BLaER1 treated with 17β-estradiol and CSF1 and Interleukin-3, amounts not matched to agents 10 nM and 100 nM (cell line): ENCODE measurements at regions not wholly inside any gene's neighbourhood (a gene's known extent, or its start where the extent isn't known, plus 50 kb on each side); places are given as distances from the start of the nearest gene placed in this dataset.

ENCODE experiments used
- H3K27ac ChIP-seq, 11 experiments: shearing (Covaris generic); formaldehyde crosslinking; 2 replicates each; pipeline ENCODE4 v1.8.1; 2022
- H3K27me3 ChIP-seq, 11 experiments: shearing (Covaris generic); formaldehyde crosslinking; 2 replicates each; pipeline ENCODE4 v1.8.1; 2022
- H3K36me3 ChIP-seq, 11 experiments: shearing (Covaris generic); formaldehyde crosslinking; 2 replicates each; pipeline ENCODE4 v1.8.1; 2022
- H3K4me1 ChIP-seq, 10 experiments: shearing (Covaris generic); formaldehyde crosslinking; 2 replicates each; pipeline ENCODE4 v1.8.1; 2022
- H3K4me2 ChIP-seq, 11 experiments: shearing (Covaris generic); formaldehyde crosslinking; 2 replicates each; pipeline ENCODE4 v1.8.1; 2022
- H3K4me3 ChIP-seq, 10 experiments: shearing (Covaris generic); formaldehyde crosslinking; 2 replicates each; pipeline ENCODE4 v1.8.1; 2022
- H3K9ac ChIP-seq, 11 experiments: shearing (Covaris generic); formaldehyde crosslinking; 2 replicates each; pipeline ENCODE4 v1.8.1; 2022
- H3K9me3 ChIP-seq, 11 experiments: shearing (Covaris generic); formaldehyde crosslinking; replicated peaks in 1 of 11; 2 replicates each; pipeline ENCODE4 v1.8.1; 2022
- H4K20me1 ChIP-seq, 11 experiments: shearing (Covaris generic); formaldehyde crosslinking; 2 replicates each; pipeline ENCODE4 v1.8.1; 2022
- Cebpa-rat ChIP-seq, 11 experiments: shearing (Covaris generic); IDR thresholded peaks; 2 replicates each; pipeline ENCODE4 v1.8.1; 2022

DNA sequence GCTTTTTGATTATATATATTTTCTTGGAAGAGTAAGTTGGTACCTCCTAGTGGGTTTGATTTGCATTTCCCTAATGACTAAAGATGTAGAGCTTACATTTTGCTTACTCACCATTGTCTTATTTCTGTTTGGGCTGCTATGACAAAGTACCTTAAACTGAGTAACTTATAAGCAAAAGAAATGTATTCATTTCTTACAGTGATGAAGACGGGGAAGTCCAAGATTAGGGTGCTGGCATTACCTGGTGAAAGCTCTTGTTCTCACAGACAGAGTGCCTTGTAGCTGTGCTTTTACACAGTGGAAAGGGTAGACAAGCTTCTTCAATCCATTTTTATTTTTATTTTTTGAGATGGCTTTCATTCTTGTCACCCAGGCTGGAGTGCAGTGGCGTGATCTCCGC, 229.2 kb upstream of the AGA start:
- TF ChIP-seq Cebpa-rat (IDR thresholded peaks at IDR 0.05): no peak
- Histone ChIP-seq H3K9ac (no peak overlapping the region), H3K27me3 (no peaks in the 10 kb centered on the region), H3K27ac (no peak overlapping the region), H3K4me1 (no peaks in the 10 kb centered on the region), H3K9me3 (no peaks in the 10 kb centered on the region), H3K36me3 (no peaks in the 10 kb centered on the region), H3K4me2 (no peak overlapping the region), H4K20me1 (no peaks in the 10 kb centered on the region), H3K4me3 (no peak overlapping the region)

DNA sequence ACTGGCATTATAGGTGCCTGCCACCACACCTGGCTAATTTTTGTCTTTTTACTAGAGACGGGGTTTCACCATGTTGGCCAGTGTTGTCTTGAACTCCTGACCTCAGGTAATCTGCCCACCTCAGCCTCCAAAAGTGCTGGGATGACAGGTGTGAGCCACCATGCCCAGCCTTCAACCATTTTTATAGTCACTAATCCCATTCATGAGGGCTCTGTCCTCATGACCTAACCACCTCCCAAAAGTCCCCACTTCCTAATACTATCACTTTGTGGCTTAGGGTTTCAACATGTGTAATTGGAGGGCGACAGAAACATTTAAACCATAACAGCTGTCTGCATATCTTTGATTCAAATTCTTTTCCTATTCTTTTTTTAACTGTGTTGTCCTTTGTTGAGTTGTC, 229.6 kb upstream of the AGA start:
- no peaks in the 10 kb centered on the region for H4K20me1 ChIP-seq
- no peak for TF ChIP-seq Cebpa-rat (IDR thresholded peaks at IDR 0.05)
- no peak overlapping the region for H3K4me2 ChIP-seq

GRCh38 chr4:177673985-177674489, 231.8 kb upstream of the AGA start:
- Histone ChIP-seq H4K20me1 (no peaks in the 10 kb centered on the region), H3K9me3 (no peaks in the 10 kb centered on the region), H3K4me1 (no peaks in the 10 kb centered on the region), H3K9ac (no peak overlapping the region), H3K27ac (no peak overlapping the region), H3K4me3 (no peak overlapping the region), H3K27me3 (no peaks in the 10 kb centered on the region), H3K36me3 (no peaks in the 10 kb centered on the region), H3K4me2 (no peak overlapping the region)
- no peak for TF ChIP-seq Cebpa-rat (IDR thresholded peaks at IDR 0.05)

More for the DNA sequence above, 229.6 kb upstream of the AGA start:
- Histone ChIP-seq H3K36me3 (no peaks in the 10 kb centered on the region), H3K27ac (no peak overlapping the region), H3K9me3 (no peaks in the 10 kb centered on the region), H3K9ac (no peak overlapping the region), H3K4me3 (no peak overlapping the region), H3K4me1 (no peaks in the 10 kb centered on the region), H3K27me3 (no peaks in the 10 kb centered on the region)

DNA sequence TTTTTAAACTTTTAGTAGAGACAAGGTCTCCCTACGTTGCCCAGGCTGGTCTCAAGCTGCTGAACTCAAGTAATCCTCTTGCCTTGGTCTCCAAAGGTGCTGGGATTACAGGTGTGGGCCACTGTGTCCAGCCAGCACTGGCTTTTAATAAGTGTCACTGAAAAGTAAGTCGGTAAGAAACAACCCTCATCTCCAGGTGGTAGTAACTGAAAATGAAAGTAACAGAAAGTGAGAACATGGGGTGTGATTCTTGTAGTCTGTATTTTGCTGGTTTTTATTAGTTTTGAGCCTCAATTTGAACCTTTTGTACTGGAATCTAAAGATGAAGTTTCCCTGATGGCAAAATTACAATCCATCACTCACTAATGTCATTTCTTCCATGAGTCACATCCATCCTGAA, 238.1 kb upstream of the AGA start:
- Histone ChIP-seq H4K20me1 (no peaks in the 10 kb centered on the region), H3K9me3 (no peaks in the 10 kb centered on the region), H3K9ac (no peak overlapping the region), H3K4me2 (no peak overlapping the region), H3K4me3 (no peak overlapping the region), H3K4me1 (no peaks in the 10 kb centered on the region), H3K27ac (no peak overlapping the region), H3K36me3 (no peaks in the 10 kb centered on the region), H3K27me3 (no peaks in the 10 kb centered on the region)
- TF ChIP-seq Cebpa-rat (IDR thresholded peaks at IDR 0.05): no peak

- no peak overlapping the region for H3K27ac ChIP-seq
Measured at GRCh38 chr4:177681902-177682301, 239.7 kb upstream of the AGA start.

GRCh38 chr4:177687117-177687516, 244.9 kb upstream of the AGA start:
- Histone ChIP-seq H4K20me1 (no peaks in the 10 kb centered on the region), H3K27me3 (no peaks in the 10 kb centered on the region), H3K36me3 (no peaks in the 10 kb centered on the region), H3K4me1 (no peaks in the 10 kb centered on the region), H3K4me3 (no peak overlapping the region), H3K9me3 (no peaks in the 10 kb centered on the region), H3K9ac (no peak overlapping the region), H3K4me2 (no peak overlapping the region), H3K27ac (no peak overlapping the region)
- no peak for TF ChIP-seq Cebpa-rat (IDR thresholded peaks at IDR 0.05)

More at GRCh38 chr4:177681902-177682301, 239.7 kb upstream of the AGA start:
- Histone ChIP-seq H3K27me3 (no peaks in the 10 kb centered on the region), H3K4me2 (no peak overlapping the region), H3K36me3 (no peaks in the 10 kb centered on the region), H4K20me1 (no peaks in the 10 kb centered on the region), H3K4me1 (no peaks in the 10 kb centered on the region), H3K4me3 (no peak overlapping the region), H3K9me3 (no peaks in the 10 kb centered on the region), H3K9ac (no peak overlapping the region)
- TF ChIP-seq Cebpa-rat (IDR thresholded peaks at IDR 0.05): no peak

DNA sequence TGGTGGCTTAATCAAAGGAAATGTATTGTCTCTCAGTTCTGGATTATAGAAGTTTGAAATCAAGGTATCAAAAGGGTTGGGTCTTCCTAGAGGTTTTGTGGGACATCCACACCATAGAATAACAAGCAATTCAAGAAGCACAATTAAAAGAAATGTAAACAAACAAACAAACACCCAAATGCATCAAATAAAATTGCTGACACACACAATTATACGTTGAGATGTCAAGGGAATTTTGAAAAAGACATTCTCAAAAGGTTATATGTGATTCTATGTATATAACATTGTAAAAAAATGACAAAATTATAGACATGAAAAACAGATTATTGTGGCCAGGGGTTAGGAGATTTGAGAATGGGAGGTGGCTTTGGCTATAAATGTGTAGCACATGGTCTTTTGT, 250.7 kb upstream of the AGA start:
- no peak overlapping the region for H3K9ac ChIP-seq
- no peak overlapping the region for H3K27ac ChIP-seq
- no peak overlapping the region for H3K4me2 ChIP-seq
- no peaks in the 10 kb centered on the region for H3K9me3 ChIP-seq
- H3K4me3 ChIP-seq: no peak overlapping the region
- no peaks in the 10 kb centered on the region for H3K27me3 ChIP-seq
- no peaks in the 10 kb centered on the region for H3K4me1 ChIP-seq
- TF ChIP-seq Cebpa-rat (IDR thresholded peaks at IDR 0.05): no peak
- no peaks in the 10 kb centered on the region for H3K36me3 ChIP-seq
- no peaks in the 10 kb centered on the region for H4K20me1 ChIP-seq

DNA sequence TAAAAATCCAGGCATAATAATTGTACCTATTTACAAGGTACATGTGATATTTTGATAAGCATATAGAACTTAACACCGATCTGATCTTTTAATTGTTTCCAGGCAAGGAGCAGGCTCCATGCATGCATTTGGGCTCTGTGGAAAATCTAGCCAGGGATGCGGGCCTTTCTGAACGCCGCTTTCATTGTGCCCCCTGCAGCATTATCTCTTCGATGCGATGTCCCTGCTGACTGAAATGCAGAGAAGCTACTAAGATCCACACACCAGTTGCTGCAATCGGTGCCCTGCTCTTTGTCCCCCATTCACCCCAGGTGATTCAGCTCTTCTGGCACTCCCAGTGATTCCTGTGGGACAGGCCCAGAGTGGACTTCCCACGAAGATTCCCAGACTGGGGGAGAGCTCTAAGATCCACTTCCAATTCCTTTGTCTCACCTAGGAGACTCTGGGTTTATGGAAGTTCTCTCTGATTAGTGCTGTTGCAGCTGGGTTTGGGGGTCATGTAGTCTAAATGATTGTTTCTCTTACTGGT, 254.3 kb upstream of the AGA start:
- Histone ChIP-seq H3K4me2 (no peak overlapping the region), H3K36me3 (no peaks in the 10 kb centered on the region), H3K27ac (no peak overlapping the region), H4K20me1 (no peaks in the 10 kb centered on the region), H3K27me3 (no peaks in the 10 kb centered on the region), H3K4me3 (no peak overlapping the region), H3K4me1 (no peaks in the 10 kb centered on the region), H3K9me3 (no peaks in the 10 kb centered on the region), H3K9ac (no peak overlapping the region)
- no peak for TF ChIP-seq Cebpa-rat (IDR thresholded peaks at IDR 0.05)

- Histone ChIP-seq H3K9ac (no peak overlapping the region), H3K9me3 (no peaks in the 10 kb centered on the region), H3K4me3 (no peak overlapping the region), H4K20me1 (no peaks in the 10 kb centered on the region), H3K36me3 (no peaks in the 10 kb centered on the region), H3K27me3 (no peaks in the 10 kb centered on the region), H3K4me2 (no peak overlapping the region), H3K4me1 (no peaks in the 10 kb centered on the region), H3K27ac (no peak overlapping the region)
- no peak for TF ChIP-seq Cebpa-rat (IDR thresholded peaks at IDR 0.05)
Measured at GRCh38 chr4:177699365-177700213, 257.4 kb upstream of the AGA start.

DNA sequence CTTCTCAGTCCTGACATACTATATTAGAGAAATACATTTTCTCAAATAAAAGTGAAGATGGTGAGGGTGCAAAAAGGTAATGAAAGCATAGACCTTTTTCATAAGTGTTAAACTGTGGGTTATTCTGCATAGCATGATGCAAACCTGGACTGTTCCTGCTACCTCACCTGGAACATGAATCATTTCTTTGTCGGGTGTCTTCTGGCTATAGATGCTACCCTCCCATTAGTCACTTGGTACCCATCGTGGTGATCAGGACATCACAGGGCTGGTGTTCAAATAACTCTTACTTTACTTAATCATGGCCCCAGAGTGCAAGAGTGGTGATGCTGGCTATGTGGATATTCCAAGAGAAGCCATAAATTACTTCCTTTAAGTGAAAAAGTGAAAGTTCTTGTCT, 264.7 kb upstream of the AGA start:
- H3K9me3 ChIP-seq: no peaks in the 10 kb centered on the region
- H3K36me3 ChIP-seq: no peaks in the 10 kb centered on the region
- no peak overlapping the region for H3K4me3 ChIP-seq
- no peaks in the 10 kb centered on the region for H4K20me1 ChIP-seq
- no peak overlapping the region for H3K27ac ChIP-seq
- no peak overlapping the region for H3K4me2 ChIP-seq
- no peaks in the 10 kb centered on the region for H3K4me1 ChIP-seq
- H3K27me3 ChIP-seq: no peaks in the 10 kb centered on the region
- no peak for TF ChIP-seq Cebpa-rat (IDR thresholded peaks at IDR 0.05)
- H3K9ac ChIP-seq: no peak overlapping the region
